ENCODE measurements at regions not wholly inside any gene's neighbourhood (a gene's known extent, or its start where the extent isn't known, plus 50 kb on each side); places are given as distances from the start of the nearest gene placed in this dataset.
A peak's percentile ranks its signal among the peaks of the same experiment; 100 is the strongest.

DNA sequence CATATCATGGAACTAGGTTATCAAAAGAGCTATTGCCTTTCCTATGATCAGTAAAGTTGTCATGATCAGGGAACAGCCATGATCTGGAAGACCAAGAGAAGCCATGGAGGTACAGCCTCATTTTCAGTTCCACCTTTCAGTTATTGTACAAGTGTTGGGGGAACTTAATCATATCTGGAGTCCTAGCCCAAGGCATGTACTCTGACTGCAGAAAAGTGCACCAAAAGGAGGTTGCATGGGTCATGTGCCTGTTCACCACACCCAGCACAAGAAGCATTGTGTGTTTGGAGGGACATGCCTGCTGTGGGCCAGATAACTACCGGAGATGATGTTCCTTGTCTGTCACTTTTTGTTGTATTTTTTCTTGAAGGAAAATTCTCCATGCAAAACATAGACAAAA is 185.8 kb upstream of the MAN1A1 start:
- Histone ChIP-seq H3K4me3 (ENCODE audit: low read depth, low read length) (no peak overlapping the region), H3K36me3 (ENCODE audit: control insufficient read depth, insufficient read depth, low read length) (no peaks in the 10 kb centered on the region), H3K27me3 (ENCODE audit: control insufficient read depth, insufficient read depth, low read length) (peaks cover 7% of the 10 kb centered on the region)
- TF ChIP-seq, protein P1, sequence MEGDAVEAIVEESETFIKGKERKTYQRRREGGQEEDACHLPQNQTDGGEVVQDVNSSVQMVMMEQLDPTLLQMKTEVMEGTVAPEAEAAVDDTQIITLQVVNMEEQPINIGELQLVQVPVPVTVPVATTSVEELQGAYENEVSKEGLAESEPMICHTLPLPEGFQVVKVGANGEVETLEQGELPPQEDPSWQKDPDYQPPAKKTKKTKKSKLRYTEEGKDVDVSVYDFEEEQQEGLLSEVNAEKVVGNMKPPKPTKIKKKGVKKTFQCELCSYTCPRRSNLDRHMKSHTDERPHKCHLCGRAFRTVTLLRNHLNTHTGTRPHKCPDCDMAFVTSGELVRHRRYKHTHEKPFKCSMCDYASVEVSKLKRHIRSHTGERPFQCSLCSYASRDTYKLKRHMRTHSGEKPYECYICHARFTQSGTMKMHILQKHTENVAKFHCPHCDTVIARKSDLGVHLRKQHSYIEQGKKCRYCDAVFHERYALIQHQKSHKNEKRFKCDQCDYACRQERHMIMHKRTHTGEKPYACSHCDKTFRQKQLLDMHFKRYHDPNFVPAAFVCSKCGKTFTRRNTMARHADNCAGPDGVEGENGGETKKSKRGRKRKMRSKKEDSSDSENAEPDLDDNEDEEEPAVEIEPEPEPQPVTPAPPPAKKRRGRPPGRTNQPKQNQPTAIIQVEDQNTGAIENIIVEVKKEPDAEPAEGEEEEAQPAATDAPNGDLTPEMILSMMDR (IDR thresholded peaks at IDR 0.05; ENCODE audit: insufficient read depth, low read length, severe bottlenecking): no peak
- FAIRE-seq (no peak), DNase-seq (ENCODE audit: low read depth) (no peak)

DNA sequence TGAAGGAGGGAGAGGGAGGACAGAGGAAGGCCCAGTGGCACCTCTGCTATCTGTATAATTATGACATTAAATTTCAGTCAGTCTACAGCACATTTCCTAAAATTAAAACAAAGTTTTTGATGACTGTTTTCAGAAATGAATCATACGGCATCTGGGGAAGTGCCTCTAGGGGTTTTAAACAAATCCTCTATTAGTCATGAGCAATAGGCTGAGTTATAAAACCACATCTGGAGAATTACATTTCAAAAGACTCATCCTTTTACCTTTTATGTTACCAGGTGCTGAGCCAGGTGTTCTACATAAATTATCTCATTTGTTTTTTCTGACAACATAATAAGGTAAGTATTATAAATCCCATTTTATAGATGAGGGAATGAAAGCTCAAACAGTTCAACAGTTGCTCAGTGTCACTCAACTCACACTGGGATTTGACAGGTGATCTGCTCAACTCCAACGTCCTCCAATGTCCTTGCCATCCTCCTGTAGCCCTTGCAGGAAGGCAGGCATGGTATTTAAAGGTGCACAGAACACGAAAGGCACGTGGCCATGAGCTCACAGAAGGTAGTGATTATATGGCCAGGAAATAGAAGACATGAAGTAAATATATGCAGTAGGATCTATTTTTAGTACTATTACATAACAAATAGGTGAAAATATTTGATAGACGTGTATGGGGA is 184.2 kb upstream of the MAN1A1 start:
- peak; percentile 94 for DNase-seq (ENCODE audit: low read depth)
- no peak for FAIRE-seq
- TF ChIP-seq, protein P1 (IDR thresholded peaks at IDR 0.05; ENCODE audit: insufficient read depth, low read length, severe bottlenecking): no peak
- Histone ChIP-seq H3K4me3 (ENCODE audit: low read depth, low read length) (no peak overlapping the region), H3K36me3 (ENCODE audit: control insufficient read depth, insufficient read depth, low read length) (no peaks in the 10 kb centered on the region), H3K27me3 (ENCODE audit: control insufficient read depth, insufficient read depth, low read length) (peaks cover 7% of the 10 kb centered on the region)

DNA sequence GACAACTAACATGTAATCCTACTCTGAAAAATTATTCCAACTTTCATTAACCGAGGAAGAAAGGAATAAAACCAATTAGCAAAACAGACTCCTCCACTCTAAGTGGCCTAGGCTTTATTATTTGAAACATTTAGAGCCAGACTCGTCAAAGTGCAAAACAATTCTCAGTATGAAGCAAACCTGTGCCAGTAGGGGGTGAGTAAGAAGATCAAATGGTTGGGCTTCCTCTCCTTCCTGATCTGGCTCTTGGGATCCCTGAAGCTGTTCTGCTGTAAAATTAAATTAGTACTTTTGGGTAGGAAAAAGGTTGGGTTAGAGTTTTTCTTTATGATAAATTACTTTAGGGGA is 177.6 kb upstream of the MAN1A1 start:
- no peaks in the 10 kb centered on the region for H3K36me3 ChIP-seq (ENCODE audit: control insufficient read depth, insufficient read depth, low read length)
- DNase-seq (ENCODE audit: low read depth): no peak
- TF ChIP-seq, protein P1 (IDR thresholded peaks at IDR 0.05; ENCODE audit: insufficient read depth, low read length, severe bottlenecking): no peak
- no peak overlapping the region for H3K4me3 ChIP-seq (ENCODE audit: low read depth, low read length)
- FAIRE-seq: no peak
- H3K27me3 ChIP-seq (ENCODE audit: control insufficient read depth, insufficient read depth, low read length): no peaks in the 10 kb centered on the region

DNA sequence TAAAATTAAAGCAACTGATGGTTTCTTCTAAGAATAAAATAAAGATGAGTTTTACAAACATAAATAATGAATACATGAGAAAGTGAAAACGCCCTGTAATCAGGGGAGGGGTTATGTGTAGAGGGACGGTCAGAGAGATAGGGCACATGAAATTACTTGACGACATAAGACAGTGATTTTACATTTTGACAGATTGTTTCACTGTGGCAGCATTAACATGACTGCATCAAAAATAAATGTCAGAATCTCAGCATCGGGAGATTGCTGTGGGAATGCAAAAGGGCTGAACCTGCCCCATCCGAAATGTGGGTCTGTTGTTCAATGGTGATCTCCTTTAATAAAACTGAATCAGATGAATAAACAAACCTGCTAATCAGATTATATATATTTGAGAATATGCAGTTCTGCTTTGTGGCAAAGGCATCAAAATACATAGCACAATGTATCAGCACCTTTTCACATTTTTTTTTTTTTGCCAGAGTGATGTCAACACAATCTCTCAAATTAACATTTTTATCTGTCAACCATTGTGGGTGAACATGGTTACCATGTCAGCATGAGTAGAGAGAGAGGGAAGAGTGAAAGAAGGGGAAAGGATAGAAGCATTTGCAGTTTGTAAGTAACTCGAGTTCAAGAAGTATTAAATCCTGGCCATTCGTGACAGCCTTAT is 177.1 kb upstream of the MAN1A1 start:
- TF ChIP-seq, protein P1 (IDR thresholded peaks at IDR 0.05; ENCODE audit: insufficient read depth, low read length, severe bottlenecking): no peak
- FAIRE-seq (no peak), DNase-seq (ENCODE audit: low read depth) (no peak)
- Histone ChIP-seq H3K4me3 (ENCODE audit: low read depth, low read length) (no peak overlapping the region), H3K36me3 (ENCODE audit: control insufficient read depth, insufficient read depth, low read length) (no peaks in the 10 kb centered on the region), H3K27me3 (ENCODE audit: control insufficient read depth, insufficient read depth, low read length) (no peaks in the 10 kb centered on the region)

DNA sequence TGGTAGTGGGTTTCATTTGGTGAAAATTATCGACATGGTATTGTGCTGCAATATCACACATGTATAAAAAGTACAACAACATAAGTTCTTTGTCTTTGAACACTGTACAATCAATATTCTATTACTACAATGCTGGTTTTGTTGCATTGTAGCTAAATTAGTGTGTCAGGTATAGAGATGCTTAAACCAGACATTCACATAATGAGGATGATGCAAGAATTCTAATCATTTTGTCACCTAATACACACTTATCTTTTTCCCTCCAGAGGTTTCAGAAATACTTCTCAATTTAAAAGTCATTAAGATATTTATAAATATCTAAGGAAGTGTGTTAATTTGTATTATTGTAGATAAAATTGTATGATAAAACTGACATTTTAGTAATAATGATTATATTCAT is 174.8 kb upstream of the MAN1A1 start:
- TF ChIP-seq, protein P1 (IDR thresholded peaks at IDR 0.05; ENCODE audit: insufficient read depth, low read length, severe bottlenecking): no peak
- no peaks in the 10 kb centered on the region for H3K36me3 ChIP-seq (ENCODE audit: control insufficient read depth, insufficient read depth, low read length)
- no peaks in the 10 kb centered on the region for H3K27me3 ChIP-seq (ENCODE audit: control insufficient read depth, insufficient read depth, low read length)
- DNase-seq (ENCODE audit: low read depth) (no peak), FAIRE-seq (no peak)
- H3K4me3 ChIP-seq (ENCODE audit: low read depth, low read length): no peak overlapping the region

DNA sequence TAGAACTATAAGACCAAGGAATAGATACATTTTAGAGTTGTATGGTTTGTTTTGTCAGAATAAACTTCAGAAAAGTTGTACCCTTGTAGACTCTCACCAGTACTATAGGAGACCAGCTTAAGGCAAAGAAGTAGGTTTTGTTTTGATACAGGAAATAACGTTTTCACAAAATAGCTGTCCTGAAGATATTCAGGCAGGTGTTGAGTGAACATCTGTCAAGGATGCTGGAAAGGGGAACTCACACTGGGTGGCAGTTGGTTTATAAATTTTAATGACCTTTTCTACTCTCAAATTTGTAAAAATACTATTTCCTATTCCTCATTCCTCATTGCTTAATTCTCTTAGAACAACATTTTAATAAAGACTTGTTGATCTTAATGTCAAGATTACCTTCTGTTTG is 174.0 kb upstream of the MAN1A1 start:
- H3K4me3 ChIP-seq (ENCODE audit: low read depth, low read length): no peak overlapping the region
- TF ChIP-seq, protein P1 (IDR thresholded peaks at IDR 0.05; ENCODE audit: insufficient read depth, low read length, severe bottlenecking): no peak
- H3K27me3 ChIP-seq (ENCODE audit: control insufficient read depth, insufficient read depth, low read length): no peaks in the 10 kb centered on the region
- no peaks in the 10 kb centered on the region for H3K36me3 ChIP-seq (ENCODE audit: control insufficient read depth, insufficient read depth, low read length)
- FAIRE-seq: no peak
- DNase-seq (ENCODE audit: low read depth): no peak

Data from bronchial epithelial cell (primary cell).